Mucosa of gallbladder (tissue), 1 donor: ENCODE measurements at regions not wholly inside any gene's neighbourhood (a gene's known extent, or its start where the extent isn't known, plus 50 kb on each side); places are given as distances from the start of the nearest gene placed in this dataset.

Experiments used
- DNase-seq: peaks from one replicate; pipeline ENCODE4 v3.0.0-alpha.2; 2020; ENCODE audit warnings: low spot score
- donor health status: DM: no; HTN: no; CAD: no.

DNA sequence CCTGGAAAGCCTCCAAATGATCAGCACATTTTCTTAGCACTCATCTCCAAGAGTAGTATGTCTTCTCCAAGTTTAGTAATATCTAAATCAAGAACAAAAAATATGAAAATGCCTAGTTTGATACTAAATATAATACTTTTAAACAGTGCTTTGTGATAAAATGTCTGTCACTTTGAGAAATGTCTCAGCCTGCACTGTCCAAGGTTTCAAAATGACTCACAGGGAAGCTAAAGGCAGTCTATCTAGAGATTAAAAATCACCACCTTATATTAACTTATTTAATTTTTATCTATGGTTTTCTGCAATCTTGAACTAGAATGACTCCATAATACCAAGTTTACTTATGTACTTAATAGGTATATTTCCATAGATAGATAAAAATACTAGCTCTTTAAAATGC lies 633.0 kb upstream of the C9orf72 start:
- DNase-seq, result no peak

DNA sequence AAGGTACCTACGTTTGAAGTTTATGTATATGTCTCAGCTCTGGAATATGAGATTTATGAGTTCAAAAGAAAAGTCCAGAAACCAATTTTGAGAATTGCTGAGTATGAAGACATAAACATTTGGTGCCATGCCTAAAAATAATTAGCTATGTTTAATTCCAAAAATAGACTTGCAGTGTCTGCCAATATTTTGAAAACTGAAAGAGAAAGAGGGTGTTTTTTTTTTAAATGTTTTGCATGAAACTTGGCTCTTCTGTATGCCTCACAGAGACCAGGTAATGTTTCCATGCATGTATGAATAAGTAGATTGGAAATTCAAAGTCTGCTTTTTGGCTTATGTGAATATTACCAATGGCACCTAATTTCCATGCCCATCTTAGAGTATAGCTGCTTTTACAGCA lies 634.4 kb upstream of the C9orf72 start:
- DNase-seq, result no peak

DNA sequence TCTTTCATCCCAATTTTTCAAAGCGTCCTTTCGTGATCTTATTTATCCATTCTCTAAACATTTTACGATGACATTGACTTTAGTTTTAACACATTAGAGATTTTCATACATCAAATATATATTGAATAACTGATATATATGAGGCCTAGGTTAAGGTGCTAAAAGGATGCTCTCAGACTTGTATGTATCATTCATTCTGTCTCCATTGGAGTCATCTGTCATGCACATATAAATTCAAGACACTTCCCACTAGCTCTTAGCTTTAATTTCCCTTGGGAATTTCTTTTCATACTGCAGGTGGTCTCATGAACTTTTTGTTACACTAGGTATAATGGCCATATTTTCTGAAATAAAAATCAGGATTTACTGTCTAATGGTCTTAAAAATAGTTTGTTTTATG lies 635.8 kb upstream of the C9orf72 start:
- no peak for DNase-seq

DNA sequence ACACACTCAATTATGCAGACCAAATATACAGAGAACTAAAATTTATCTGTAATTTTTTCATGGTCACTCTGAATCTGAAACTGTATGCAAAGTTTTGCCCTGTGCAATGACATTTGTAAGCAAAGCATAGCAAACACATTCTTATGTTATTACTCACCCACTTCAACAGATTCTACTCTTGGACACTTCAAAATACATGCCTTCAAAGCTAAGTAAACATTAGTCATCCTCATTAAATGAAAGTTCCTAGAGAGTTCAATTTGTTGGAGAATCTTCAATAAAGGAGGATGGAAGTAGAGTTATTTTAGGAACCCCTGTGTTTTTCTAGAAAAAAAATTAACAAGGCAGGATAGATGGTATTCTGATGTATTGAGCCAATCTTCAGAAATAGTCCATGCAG lies 639.7 kb upstream of the C9orf72 start:
- no peak for DNase-seq

DNA sequence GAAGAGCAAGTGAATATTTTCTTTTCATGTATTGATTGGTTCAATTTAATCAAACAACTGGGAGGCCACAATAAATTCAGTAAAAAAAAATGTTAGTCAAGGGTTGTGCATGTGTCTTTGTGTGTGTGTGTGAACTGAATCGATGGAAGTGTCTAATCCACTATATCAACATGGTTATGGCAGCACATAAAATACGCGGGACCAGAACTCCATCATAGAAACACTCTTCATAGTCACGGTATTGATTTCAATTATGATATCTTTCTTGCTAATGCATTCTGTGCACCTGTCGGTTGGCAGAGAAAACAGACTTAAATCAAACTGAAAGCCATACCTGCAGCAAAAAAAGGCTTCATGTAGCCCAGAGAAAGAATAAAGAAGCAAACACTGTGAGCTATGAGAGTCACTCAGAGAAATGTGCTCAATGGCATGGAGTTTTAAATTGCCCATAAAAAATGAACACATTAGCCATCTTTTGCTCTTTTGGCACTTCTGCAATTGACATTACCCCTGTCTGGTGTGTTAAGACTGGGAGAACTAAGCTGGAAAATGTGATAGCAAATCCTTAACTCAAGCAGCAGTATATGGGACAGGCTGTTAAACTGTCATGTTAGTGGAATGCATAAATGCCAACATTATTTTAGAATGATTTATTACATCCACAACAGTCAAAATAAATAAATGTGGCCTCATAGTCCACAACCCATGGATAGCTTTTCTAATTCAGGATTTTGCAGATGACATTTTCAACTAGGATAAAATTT lies 642.4 kb upstream of the C9orf72 start:
- no peak for DNase-seq

DNA sequence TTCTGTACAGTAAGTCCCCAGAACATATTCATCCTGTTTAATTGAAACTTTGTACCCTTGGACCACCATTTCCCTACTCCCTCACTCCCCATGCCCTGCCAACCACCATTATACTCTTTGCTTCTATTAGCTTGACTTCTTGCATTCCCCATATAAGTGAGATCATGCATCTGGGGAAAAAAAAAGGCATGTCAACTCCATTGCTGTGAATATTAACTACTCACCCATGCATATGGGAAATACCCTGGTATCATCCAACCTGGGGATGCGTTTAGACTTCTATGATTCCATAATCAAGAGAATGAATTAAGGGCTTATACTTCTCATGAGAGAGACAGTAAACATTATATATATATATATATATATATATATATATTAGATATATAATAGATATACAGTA lies 659.4 kb upstream of the C9orf72 start:
- DNase-seq, result no peak

DNA sequence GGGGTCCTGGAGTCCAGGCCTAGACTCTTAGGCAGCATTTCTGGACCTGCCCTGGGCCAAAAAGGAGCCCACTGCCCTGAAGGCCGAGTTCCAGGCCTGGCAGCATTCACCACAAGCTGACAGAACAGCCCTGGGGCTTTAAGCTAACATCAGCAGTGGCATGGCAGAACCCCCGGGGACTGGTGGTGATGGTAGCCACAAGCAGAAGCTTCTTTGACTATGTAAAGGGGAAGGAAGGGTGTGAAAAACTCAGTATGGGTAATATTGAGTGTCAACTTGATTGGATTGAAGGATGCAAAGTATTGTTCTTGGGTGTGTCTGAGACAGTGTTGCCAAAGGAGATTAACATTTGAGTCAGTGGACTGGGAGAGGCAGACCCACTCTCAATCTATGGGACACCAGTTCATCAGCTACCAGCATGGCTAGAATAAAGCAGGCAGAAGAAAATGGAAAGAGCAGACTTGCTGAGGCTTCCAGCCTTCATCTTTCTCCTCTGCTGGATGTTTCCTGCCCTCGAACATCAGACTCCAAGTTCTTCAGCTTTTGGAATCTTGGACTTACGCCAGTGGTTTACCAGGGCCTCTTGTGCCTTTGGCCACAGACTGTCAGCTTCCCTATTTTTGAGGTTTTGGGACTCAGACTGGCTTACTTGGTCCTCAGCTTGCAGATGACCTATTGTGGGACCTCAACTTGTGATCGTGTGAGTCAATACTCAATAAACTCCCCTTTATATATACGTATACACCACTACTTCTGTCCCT lies 661.0 kb upstream of the C9orf72 start:
- DNase-seq, result no peak

DNA sequence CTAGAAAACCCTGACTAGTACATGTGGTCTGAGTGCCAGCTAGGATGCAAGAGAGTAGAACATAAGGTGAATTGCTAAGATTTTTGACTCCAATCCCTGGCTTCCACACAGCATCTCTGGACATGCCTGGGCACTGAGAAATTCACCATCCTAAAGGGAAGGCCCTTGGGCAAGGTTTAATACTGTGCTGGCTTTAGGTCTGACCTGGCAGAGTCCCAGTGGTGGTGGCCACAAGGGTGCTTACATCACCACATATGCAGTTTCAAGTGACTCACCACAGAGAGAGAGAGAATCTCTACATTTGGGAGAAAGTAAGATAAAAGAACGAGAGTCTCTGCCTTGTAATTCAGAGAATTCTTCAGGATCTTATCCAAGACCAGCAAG lies 661.6 kb upstream of the C9orf72 start:
- DNase-seq, result no peak

DNA sequence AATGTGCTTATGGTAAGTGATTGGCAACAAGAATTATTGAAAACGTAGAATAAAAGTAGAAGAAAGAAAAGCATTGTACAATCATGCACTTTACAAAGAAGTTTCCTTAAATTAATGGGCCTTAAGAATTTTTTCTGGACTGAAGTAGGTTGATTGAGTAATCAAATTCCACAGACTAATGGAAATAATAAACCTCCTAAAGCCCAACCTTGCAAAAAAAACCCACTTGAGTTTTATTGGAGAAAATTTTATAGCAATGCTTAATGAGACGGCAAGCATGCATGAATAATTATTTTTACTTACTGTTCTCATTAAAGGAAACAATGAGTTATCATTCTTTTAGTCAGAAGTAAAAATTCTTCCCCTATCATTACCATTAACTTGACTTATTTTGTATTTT lies 676.1 kb upstream of the C9orf72 start:
- DNase-seq, result no peak

DNA sequence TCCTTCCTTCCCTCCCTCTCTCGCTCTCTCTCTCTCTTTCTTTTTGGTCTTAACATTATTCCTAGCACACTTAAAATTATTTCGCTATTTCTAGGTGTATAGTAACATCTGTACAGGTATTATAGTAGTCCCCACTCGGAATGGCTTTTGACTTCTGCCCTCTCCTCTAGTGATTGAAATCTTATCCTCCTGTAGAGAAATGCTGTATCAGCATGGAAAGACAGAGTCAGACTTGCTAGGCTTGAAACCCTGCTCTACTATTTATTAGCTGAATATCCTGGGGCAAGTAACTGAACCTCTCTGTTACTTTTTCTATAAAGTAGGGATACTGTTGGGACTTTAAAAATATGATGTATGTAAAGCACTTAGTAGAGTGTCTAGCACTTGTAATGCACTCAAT lies 681.9 kb upstream of the C9orf72 start:
- no peak for DNase-seq

DNA sequence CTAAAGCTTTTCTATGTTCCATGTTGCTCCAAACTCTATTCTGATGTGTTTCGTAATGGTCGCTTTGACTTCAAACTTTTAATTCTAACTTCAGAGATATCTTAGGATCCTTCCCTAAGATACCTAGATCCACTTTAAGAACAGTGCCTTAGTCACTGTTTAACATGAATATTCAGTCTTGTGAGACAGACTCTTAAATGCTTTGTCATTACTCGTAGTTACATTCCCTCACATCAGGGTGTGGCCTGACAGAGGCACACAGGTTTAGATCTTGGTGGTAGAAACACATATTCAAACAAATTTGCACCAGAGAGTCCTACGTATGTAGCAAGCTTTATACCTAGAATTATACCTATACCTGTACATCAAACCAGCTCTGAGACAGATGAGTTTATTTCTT lies 687.0 kb upstream of the C9orf72 start:
- DNase-seq, result no peak

DNA sequence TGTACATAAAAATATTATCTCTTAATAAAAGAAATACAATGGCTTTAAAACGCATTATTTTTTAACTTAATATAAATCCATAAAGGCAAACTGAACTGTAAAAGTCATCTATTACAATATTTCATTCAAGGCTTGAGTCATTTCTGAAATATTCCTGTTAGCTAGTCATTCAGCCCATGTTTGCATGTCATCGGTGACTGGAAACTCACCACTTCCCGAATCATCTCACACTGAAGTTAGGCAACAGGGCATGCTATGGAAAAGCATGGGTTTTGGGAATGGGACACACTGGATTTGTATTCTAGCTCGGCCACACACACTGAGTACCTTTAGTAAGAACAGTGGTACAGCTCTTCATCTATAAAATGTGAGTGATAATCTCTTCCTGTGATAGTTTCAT lies 691.1 kb upstream of the C9orf72 start:
- no peak for DNase-seq

DNA sequence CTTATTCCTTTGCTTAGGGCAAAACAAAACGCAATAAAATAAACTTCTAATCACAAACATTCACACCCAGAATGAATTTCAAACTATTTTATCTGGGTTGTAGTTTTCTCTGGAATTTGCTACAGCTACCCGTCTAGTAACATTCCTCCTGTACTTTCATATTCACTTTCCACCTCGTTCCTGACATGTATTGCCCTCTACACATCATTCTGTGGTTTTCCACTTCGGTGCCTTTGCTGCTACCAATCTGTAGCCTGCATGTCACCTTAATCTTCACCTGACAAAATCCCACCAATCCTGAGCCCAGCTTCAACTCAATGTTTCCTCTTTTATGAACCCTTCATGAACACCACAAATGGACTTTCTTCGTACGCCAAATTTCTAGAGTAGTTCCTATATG lies 694.1 kb upstream of the C9orf72 start:
- DNase-seq, result no peak

DNA sequence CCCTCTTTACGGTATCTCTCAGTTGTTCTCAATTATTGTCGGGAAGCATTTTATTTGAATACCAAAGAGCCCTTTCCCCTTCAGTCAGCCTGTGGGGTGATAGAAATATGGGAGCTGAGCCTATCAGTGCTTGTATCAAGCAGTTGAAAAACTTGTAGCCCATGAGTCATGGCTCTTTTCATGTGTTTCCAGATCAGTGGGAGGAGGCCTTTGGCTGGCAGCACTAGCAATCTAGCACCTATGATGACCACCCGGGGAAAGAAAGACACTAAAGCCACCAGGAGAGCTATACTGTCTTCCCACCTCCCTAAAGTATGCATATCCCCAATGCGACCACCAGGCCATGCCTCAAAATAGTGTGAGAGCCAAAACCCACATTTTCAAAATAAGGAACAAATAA lies 696.9 kb upstream of the C9orf72 start:
- no peak for DNase-seq

DNA sequence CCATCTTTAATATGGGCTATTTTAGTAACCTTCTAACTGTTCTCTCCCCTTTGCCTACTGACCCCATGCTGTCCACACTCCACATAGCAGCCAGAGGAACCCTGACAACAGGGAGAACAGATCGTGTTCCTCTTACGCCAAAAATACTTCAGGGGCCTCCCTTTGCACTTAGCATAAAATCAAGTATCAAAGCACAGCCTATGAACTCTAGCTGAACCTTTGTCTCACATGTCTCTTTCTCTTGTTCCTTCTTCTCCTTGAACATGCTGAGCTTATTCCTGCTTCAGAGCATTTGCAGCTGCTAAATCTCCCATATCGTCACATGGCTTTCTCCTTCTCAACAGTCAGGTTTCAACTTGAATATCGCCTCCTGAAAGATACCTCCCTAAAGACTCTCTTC lies 698.8 kb upstream of the C9orf72 start:
- no peak for DNase-seq

DNA sequence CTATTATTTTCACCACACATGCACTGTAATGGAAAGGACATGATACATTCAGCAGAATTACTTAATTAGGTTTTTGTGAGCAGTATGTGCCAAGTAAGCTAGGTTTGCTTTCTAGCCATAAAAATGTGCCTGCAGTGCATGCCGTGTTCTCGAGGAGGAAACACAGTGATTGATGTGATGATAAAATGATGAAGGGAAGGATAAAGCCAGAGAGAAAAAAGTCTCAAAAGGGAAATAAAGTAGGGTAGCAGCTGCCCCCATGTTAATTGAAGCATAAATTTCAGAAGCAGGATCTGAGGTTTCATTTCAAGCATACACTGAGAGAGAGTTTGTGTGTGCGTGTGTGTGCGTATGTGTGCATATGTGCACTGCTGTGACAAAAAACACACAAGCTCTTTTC lies 714.2 kb upstream of the C9orf72 start:
- DNase-seq, result no peak

DNA sequence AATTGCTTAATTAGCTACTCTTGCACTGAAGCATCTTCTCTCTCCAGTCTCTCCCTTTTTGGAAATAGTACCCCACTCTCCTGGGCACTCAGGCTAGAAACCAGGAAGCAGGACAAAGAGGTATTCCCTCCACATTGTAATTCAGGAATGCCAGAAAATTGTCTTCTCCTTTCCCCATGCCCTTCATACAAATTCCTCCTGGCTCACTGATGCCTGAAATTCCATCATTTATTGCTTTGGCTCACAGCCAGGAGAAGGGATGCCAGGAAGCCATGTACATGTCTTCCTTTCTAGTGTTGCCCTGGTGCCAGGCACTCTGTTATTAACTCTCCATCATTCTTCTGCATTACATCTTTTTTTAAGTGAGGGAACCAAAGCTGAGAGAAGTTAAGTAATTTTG lies 716.5 kb upstream of the C9orf72 start:
- no peak for DNase-seq

DNA sequence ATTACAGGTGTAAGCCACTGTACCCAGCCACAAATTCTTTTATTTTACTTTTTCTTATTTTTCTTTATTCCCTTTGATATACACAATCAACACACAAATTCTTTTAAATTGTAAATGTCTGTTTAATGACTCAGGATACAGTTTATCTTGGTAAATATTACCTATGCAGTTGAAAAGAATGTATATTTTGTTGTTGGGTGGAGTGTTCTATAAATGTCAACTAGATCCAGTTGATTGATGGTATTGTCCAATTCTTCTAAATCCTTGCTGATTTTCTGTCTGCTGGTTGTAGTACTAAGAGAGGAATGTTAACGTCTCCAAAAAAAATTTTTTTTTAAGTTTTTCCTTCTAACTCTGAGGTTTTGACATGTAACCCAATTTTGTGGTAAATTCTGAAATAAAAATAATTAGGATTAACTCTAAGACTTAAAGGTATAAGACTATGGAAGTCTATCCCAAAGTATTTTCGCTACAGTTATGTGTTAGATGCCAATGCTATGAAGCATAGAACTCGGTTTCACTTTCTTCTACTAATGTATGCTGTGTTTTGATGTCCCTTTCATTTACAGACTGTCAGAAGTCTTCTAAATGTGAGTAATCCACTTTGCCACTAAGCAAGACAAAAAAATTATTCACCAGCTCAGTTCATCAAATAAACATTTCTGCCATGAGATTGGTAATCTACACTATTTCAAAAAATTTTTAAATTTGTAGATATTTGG lies 720.2 kb upstream of the C9orf72 start:
- no peak for DNase-seq

DNA sequence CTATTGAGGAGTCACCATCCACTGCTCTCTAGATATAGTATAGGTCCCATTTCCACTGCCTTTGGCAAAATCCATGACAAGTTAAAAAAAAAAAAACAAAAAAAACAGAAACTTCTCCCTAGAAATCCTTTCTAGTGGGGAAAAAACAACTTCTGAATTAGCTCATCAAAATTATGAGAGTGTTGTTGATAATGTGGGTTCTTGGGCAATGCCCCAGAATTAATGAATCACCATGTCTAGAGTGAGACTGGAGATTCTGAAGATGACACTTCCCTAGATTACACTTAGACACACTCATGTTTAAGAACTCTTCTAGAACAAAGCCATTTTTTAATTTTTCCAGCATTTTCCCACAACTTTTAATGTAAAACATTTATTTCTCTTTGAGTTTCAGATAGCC lies 728.0 kb upstream of the C9orf72 start:
- no peak for DNase-seq

DNA sequence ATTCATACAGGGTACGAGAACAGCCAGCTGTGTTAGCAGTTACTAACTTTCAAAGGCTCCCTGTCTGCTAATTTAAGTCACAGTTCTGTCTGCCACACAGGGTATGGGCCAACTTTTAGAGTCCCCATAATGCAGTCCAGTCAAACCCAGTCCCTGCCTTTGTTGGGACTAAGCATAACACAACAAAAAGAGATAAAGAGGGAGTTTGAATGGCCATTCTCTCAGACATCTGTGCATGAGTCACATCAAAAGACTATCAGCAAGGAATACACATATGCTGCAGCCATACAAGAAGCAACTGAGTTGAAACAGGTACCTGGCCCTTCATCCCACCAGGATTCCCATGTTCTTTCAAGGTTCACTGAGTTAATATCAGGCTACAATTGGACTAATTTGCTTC lies 744.5 kb upstream of the C9orf72 start:
- DNase-seq, result no peak

DNA sequence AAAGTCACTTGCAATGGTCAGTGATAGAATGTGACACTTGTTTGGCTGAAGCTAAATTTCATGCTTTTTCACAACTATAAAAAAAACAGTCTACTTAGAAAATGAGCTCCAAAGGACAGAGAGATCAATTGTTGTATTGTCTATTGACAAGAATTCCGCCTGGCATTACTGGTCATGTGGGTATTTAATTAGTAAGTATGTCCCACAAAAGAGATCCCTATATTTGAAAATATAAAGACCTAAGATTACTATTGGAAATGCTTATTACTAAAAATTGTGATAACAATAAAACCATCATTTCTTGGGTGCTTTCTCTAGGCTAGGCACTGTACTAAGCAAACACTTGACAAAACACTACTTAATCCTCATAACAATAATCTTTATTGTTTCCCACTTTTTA lies 745.2 kb upstream of the C9orf72 start:
- no peak for DNase-seq

DNA sequence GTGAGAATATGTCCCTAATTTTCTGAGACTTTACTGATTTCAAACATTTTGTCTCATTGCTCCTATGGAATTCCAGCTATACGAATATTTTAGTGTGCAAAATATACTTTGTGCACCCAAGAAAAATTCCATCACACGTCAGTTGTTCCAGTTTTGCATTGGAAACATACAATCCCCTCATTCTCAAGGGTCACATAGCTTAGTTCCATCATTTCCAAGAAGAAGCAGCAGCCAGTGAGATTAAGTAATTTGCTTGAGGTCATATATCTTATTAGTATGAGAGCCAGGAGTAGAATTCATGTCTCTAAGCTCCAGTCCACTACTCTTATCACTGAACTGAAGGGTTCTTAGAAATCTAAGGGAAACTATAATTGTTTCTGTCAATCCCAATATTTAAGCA lies 746.7 kb upstream of the C9orf72 start:
- no peak for DNase-seq

DNA sequence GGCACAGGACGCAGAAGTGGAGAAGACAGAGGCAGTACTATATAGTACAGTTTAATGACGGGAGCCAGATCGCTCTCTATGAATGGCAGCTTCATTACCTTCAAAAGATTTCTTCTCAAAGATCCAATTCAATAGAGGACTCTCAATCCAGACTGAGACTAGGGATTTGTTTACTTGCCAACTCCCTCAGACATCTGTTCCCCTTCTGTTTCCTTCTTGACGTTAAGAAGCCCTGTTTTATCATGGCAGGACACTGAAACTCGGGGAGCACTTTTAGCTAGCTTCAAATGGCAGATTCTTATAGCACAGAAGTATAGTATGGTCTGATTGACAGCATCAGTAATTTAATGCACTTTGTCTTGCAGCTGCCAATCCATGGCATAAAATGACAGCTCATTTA lies 747.3 kb upstream of the C9orf72 start:
- no peak for DNase-seq
